ENCODE measurements at regions not wholly inside any gene's neighbourhood (a gene's known extent, or its start where the extent isn't known, plus 50 kb on each side); places are given as distances from the start of the nearest gene placed in this dataset.

DNA sequence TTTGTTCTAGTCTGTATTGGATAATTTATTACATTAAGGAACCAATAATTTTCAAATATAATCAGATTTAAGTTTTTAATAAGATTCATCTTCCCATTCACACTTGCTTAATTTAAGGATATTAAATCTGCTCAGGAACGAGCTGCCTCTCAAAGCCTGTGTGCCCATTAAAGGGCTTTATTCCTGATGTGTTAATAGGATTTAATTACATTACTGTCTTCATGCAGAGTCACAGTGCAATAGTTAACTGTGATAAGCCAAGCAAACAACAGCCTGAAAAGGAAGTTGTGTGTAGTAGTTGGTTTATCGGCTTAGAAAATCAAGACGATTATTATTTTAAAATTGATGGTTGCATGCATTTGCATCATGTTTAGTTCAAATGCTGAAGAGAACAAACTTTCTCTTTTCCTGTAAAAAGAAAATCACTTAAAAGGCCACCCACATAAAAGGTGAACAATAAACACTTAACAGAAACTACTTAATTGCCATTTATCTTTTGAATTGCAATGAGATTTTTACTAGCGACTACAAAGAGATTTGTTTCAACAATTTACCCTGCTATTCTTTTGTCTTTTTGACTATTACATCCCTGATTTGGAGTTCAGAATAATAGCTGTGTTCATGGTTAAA, 174.6 kb downstream of the RWDD3 start:
- TF ChIP-seq POLR2AphosphoS5 (IDR thresholded peaks at IDR 0.05; ENCODE audit: borderline replicate concordance, low read depth, low read length) (no peak), EZH2 (IDR thresholded peaks at IDR 0.05) (no peak)

All from SK-N-MC (cell line).